H9 (cell line): ENCODE measurements at regions not wholly inside any gene's neighbourhood (a gene's known extent, or its start where the extent isn't known, plus 50 kb on each side); places are given as distances from the start of the nearest gene placed in this dataset.

Source experiments
- DNase-seq: peaks from one replicate; pipeline ENCODE4 v3.0.0-alpha.2; 2017
- H2AFZ ChIP-seq: one replicate; pipeline ENCODE4 v1.6.1; 2013; ENCODE audit warnings: mild to moderate bottlenecking, low read length, control low read depth, moderate library complexity
- H2AK5ac ChIP-seq: 2 replicates; pipeline ENCODE4 v1.6.1; 2013; ENCODE audit warnings: low read length, control low read depth, mixed read lengths; ENCODE audit not compliant: insufficient read length
- H2BK120ac ChIP-seq: one replicate; pipeline ENCODE4 v1.6.1; 2013; ENCODE audit warnings: low read depth, mild to moderate bottlenecking, low read length, control low read depth, inconsistent platforms; ENCODE audit not compliant: poor library complexity, severe bottlenecking
- H2BK12ac ChIP-seq: 2 replicates; pipeline ENCODE4 v1.6.1; 2013; ENCODE audit warnings: low read length, control low read depth, mixed read lengths, low read depth; ENCODE audit not compliant: insufficient read length
- H2BK15ac ChIP-seq: 2 replicates; pipeline ENCODE4 v1.6.1; 2013; ENCODE audit warnings: low read depth, low read length, control low read depth
- H2BK20ac ChIP-seq: one replicate; pipeline ENCODE4 v1.6.1; 2013; ENCODE audit warnings: low read depth, mild to moderate bottlenecking, low read length, control low read depth, inconsistent platforms; ENCODE audit not compliant: poor library complexity, severe bottlenecking
- H2BK5ac ChIP-seq: 2 replicates; pipeline ENCODE4 v1.6.1; 2013; ENCODE audit warnings: low read length, control low read depth, mixed read lengths; ENCODE audit not compliant: insufficient read length
- H3K14ac ChIP-seq: 2 replicates; pipeline ENCODE4 v1.6.1; 2013; ENCODE audit warnings: low read length, control low read depth; ENCODE audit not compliant: insufficient read depth
- H3K18ac ChIP-seq: 2 replicates; pipeline ENCODE4 v1.6.1; 2013; ENCODE audit warnings: low read depth, mild to moderate bottlenecking, mixed read lengths, low read length, control low read depth; ENCODE audit not compliant: insufficient read length
- H3K23ac ChIP-seq: 2 replicates; pipeline ENCODE4 v1.6.1; 2013; ENCODE audit warnings: low read length, control low read depth, mixed read lengths, low read depth; ENCODE audit not compliant: insufficient read length
- H3K23me2 ChIP-seq: 2 replicates; pipeline ENCODE4 v1.6.1; 2013; ENCODE audit warnings: low read depth, mild to moderate bottlenecking, mixed read lengths, low read length, control low read depth; ENCODE audit not compliant: insufficient read length, poor library complexity, severe bottlenecking
- H3K27ac ChIP-seq: 2 replicates; pipeline ENCODE4 v1.5.1; 2013; ENCODE audit warnings: low read length, control low read depth, mixed read lengths, low read depth; ENCODE audit not compliant: insufficient read length
- H3K27me3 ChIP-seq: 2 replicates; pipeline ENCODE4 v1.6.1; 2013; ENCODE audit warnings: low read length, control low read depth, inconsistent platforms; ENCODE audit not compliant: insufficient read depth
- H3K4ac ChIP-seq: 2 replicates; pipeline ENCODE4 v1.6.1; 2013; ENCODE audit warnings: low read depth, mild to moderate bottlenecking, control low read depth, inconsistent platforms, low read length, moderate library complexity
- H3K4me1 ChIP-seq: 2 replicates; pipeline ENCODE4 v1.6.1; 2013; ENCODE audit warnings: low read length, control low read depth, inconsistent platforms; ENCODE audit not compliant: insufficient read depth
- H3K4me2 ChIP-seq: 2 replicates; pipeline ENCODE4 v1.6.1; 2013; ENCODE audit warnings: low read length, control low read depth, mixed read lengths; ENCODE audit not compliant: insufficient read length, insufficient read depth
- H3K56ac ChIP-seq: 2 replicates; pipeline ENCODE4 v1.6.1; 2013; ENCODE audit warnings: low read depth, mild to moderate bottlenecking, mixed read lengths, low read length, control low read depth; ENCODE audit not compliant: insufficient read length
- H3K79me1 ChIP-seq: 2 replicates; pipeline ENCODE4 v1.6.1; 2013; ENCODE audit warnings: low read depth, mild to moderate bottlenecking, moderate library complexity, low read length, control low read depth, inconsistent platforms; ENCODE audit not compliant: insufficient read depth, poor library complexity, severe bottlenecking
- H3K79me2 ChIP-seq: 2 replicates; pipeline ENCODE4 v1.6.1; 2013; ENCODE audit warnings: low read length, control low read depth, inconsistent platforms; ENCODE audit not compliant: insufficient read depth
- H3K9ac ChIP-seq: 2 replicates; pipeline ENCODE4 v1.6.1; 2013; ENCODE audit warnings: low read length, control low read depth, mixed read lengths; ENCODE audit not compliant: insufficient read length; ENCODE audit errors: extremely low read depth
- H3K9me3 ChIP-seq: one replicate; pipeline ENCODE4 v1.6.1; 2013; ENCODE audit warnings: low read depth, low read length, inconsistent platforms; ENCODE audit not compliant: control insufficient read depth
- H3T11ph ChIP-seq: one replicate; pipeline ENCODE4 v1.6.1; 2013; ENCODE audit warnings: mild to moderate bottlenecking, low read length, control low read depth, inconsistent platforms
- H4K20me1 ChIP-seq: one replicate; pipeline ENCODE4 v1.6.1; 2013; ENCODE audit not compliant: control insufficient read depth, insufficient read length, insufficient read depth
- H4K5ac ChIP-seq: 2 replicates; pipeline ENCODE4 v1.6.1; 2013; ENCODE audit warnings: low read depth, mild to moderate bottlenecking, mixed read lengths, low read length, control low read depth; ENCODE audit not compliant: insufficient read length
- H4K8ac ChIP-seq: replicated peaks from 2 replicates; pipeline ENCODE4 v1.6.1; 2013; ENCODE audit warnings: low read length, control low read depth, mixed read lengths, low read depth; ENCODE audit not compliant: insufficient read length
- H4K91ac ChIP-seq: 2 replicates; pipeline ENCODE4 v1.6.1; 2013; ENCODE audit warnings: low read depth, mild to moderate bottlenecking, moderate library complexity, mixed read lengths, low read length, control low read depth; ENCODE audit not compliant: insufficient read length
- H3K27ac Mint-ChIP-seq, 3 experiments: 2 replicates in 2 of 3; 3 replicates in 1 of 3; pipeline ENCODE4 v1.8.0; 2020 to 2021; ENCODE audit warnings: mixed read lengths in 3 of 3, mild to moderate bottlenecking in 1 of 3, moderate library complexity in 1 of 3
- H3K27me3 Mint-ChIP-seq: 2 replicates; pipeline ENCODE4 v1.8.0; 2021; ENCODE audit warnings: low read depth, mild to moderate bottlenecking, moderate library complexity, mixed read lengths
- H3K36me3 Mint-ChIP-seq, 3 experiments: 2 replicates in 2 of 3; 3 replicates in 1 of 3; pipeline ENCODE4 v1.8.0; 2020 to 2021; ENCODE audit warnings: low read depth in 3 of 3, mixed read lengths in 3 of 3; ENCODE audit not compliant: insufficient read depth in 1 of 3
- H3K4me1 Mint-ChIP-seq, 2 experiments: 2 replicates each; pipeline ENCODE4 v1.8.0; 2020; ENCODE audit warnings: mixed read lengths in 2 of 2
- H3K4me3 Mint-ChIP-seq, 2 experiments: 2 replicates in 1 of 2; 3 replicates in 1 of 2; pipeline ENCODE4 v1.8.0; 2020 to 2021; ENCODE audit warnings: mild to moderate bottlenecking in 2 of 2, mixed read lengths in 2 of 2, moderate library complexity in 1 of 2
- H3K9me3 Mint-ChIP-seq, 2 experiments: 2 replicates in 1 of 2; 3 replicates in 1 of 2; pipeline ENCODE4 v1.8.0; 2020; ENCODE audit warnings: mild to moderate bottlenecking in 2 of 2, mixed read lengths in 2 of 2, moderate library complexity in 1 of 2
- WGBS: extraction: QIAGEN DNeasy Blood & Tissue Kit; methylation state at CpG from one replicate; pipeline ENCODE4 v1.1.7; 2013; ENCODE audit warnings: missing lambda C conversion rate, low lambda C conversion rate, mixed read lengths; ENCODE audit not compliant: insufficient read length; ENCODE audit errors: extremely low coverage; 5-methylcytosine and 5-hydroxymethylcytosine counted together
- TF ChIP-seq, protein P1 (sequence below): fragments of 200-600 bp; sonication (generic); conservative IDR thresholded peaks from 3 replicates; pipeline ENCODE4 v1.8.0; 2021; ENCODE audit warnings: antibody characterized with exemption, mild to moderate bottlenecking

DNA sequence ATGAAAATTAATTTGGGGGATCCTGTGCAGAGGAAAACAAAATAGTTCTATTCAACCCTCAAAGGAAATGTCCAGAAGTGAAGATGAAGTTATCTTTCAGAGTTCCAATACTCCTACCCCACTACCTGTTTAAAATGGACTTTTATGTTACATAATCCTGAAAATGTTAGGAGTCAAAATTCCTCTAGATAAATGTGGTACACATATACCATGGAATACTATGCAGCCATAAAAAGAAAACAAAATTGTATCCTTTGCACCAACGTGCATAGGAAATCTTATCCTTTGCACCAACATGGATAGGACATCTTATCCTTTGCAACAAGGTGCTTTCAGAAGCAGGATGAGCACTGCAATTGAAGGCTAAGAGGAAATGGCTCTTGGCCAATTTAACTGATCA is 245.2 kb downstream of the LTN1 start:
- Histone ChIP-seq H2AFZ (no peak overlapping the region), H3K79me2 (no peaks in the 10 kb centered on the region), H2BK120ac (no peak overlapping the region), H3K4me1 (no peaks in the 10 kb centered on the region), H3K79me1 (no peaks in the 10 kb centered on the region), H3K14ac (no peak overlapping the region), H3K4ac (no peak overlapping the region), H3K9ac (no peak overlapping the region), H4K91ac (no peak overlapping the region), H3K9me3 (no peaks in the 10 kb centered on the region), H2BK5ac (no peak overlapping the region), H3K18ac (no peak overlapping the region), H3K23me2 (peaks cover 2% of the 10 kb centered on the region), H2AK5ac (no peak overlapping the region), H3K23ac (no peak overlapping the region), H2BK12ac (no peak overlapping the region), H2BK15ac (no peak overlapping the region), H3K27me3 (no peaks in the 10 kb centered on the region), H3K4me2 (no peak overlapping the region), H4K5ac (no peak overlapping the region), H3K27ac (no peak overlapping the region), H4K8ac (no peak overlapping the region), H2BK20ac (no peak overlapping the region), H3T11ph (no peak overlapping the region), H4K20me1 (no peaks in the 10 kb centered on the region), H3K56ac (no peak overlapping the region)
- no peak overlapping the region for H3K27ac Mint-ChIP-seq
- H3K9me3 Mint-ChIP-seq = peaks cover 0 to 7% of the 10 kb centered on the region in 2 experiments; a peak in 2 of 5 replicates
- no peak for DNase-seq
- no peak overlapping the region for H3K4me3 Mint-ChIP-seq
- no peaks in the 10 kb centered on the region for H3K4me1 Mint-ChIP-seq
- TF ChIP-seq, protein P1, sequence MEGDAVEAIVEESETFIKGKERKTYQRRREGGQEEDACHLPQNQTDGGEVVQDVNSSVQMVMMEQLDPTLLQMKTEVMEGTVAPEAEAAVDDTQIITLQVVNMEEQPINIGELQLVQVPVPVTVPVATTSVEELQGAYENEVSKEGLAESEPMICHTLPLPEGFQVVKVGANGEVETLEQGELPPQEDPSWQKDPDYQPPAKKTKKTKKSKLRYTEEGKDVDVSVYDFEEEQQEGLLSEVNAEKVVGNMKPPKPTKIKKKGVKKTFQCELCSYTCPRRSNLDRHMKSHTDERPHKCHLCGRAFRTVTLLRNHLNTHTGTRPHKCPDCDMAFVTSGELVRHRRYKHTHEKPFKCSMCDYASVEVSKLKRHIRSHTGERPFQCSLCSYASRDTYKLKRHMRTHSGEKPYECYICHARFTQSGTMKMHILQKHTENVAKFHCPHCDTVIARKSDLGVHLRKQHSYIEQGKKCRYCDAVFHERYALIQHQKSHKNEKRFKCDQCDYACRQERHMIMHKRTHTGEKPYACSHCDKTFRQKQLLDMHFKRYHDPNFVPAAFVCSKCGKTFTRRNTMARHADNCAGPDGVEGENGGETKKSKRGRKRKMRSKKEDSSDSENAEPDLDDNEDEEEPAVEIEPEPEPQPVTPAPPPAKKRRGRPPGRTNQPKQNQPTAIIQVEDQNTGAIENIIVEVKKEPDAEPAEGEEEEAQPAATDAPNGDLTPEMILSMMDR = no peak
- 0 out of 7 replicates have a peak, but pooled peaks cover 0 to 7% (median 0%) of the 10 kb centered on the region in 3 experiments for H3K36me3 Mint-ChIP-seq
- H3K27me3 Mint-ChIP-seq = no peaks in the 10 kb centered on the region; the same call in 1 of the 2 replicates
- WGBS = no CpG with 5 or more reads among the region's 1 CpG
